ENCODE measurements at regions not wholly inside any gene's neighbourhood (a gene's known extent, or its start where the extent isn't known, plus 50 kb on each side); places are given as distances from the start of the nearest gene placed in this dataset.
"Not testable (repeated sequence)": the region's sequence is repeated elsewhere in the genome, so short reads cannot be mapped to it uniquely, and the experiment has no call there.

- H4K20me1 ChIP-seq (ENCODE audit: insufficient read depth, low read length): no peaks in the 10 kb centered on the region
- H3K4me1 ChIP-seq (ENCODE audit: insufficient read depth, low read length, severe bottlenecking): no peaks in the 10 kb centered on the region
Observed at GRCh38 chrX:124440695-124441094, 94.3 kb downstream of the SH2D1A start.

GRCh38 chrX:124441971-124442590, 95.7 kb downstream of the SH2D1A start:
- no peak overlapping the region for H3K27ac ChIP-seq (ENCODE audit: low read depth, low read length, poor library complexity, severe bottlenecking)
- TF ChIP-seq EZH2 (IDR thresholded peaks at IDR 0.05; ENCODE audit: borderline replicate concordance, low read length) (no peak), CTCF (IDR thresholded peaks at IDR 0.05; ENCODE audit: low read length) (no peak)
- no peak overlapping the region for H2AFZ ChIP-seq (ENCODE audit: low read length)
- no peaks in the 10 kb centered on the region for H3F3A ChIP-seq (ENCODE audit: insufficient read depth, low read length)
- no peak overlapping the region for H3K4me2 ChIP-seq (ENCODE audit: low read length)
- H3K4me1 ChIP-seq (ENCODE audit: insufficient read depth, low read length, severe bottlenecking): no peaks in the 10 kb centered on the region
- H3K9me3 ChIP-seq (ENCODE audit: low read length): no peaks in the 10 kb centered on the region
- H3K9ac ChIP-seq (ENCODE audit: low read length): no peak overlapping the region
- H3K36me3 ChIP-seq (ENCODE audit: insufficient read depth, low read length): no peaks in the 10 kb centered on the region
- no peaks in the 10 kb centered on the region for H3K79me2 ChIP-seq (ENCODE audit: insufficient read depth, low read length)
- H3K27me3 ChIP-seq (ENCODE audit: insufficient read depth, low read length): no peaks in the 10 kb centered on the region
- H4K20me1 ChIP-seq (ENCODE audit: insufficient read depth, low read length): no peaks in the 10 kb centered on the region
- H3K9me2 ChIP-seq (ENCODE audit: low read depth, low read length): no peaks in the 10 kb centered on the region
- H3K4me3 ChIP-seq (ENCODE audit: low read depth, low read length, poor library complexity, severe bottlenecking): no peak overlapping the region

More at GRCh38 chrX:124440695-124441094, 94.3 kb downstream of the SH2D1A start:
- TF ChIP-seq EZH2 (IDR thresholded peaks at IDR 0.05; ENCODE audit: borderline replicate concordance, low read length) (no peak), CTCF (IDR thresholded peaks at IDR 0.05; ENCODE audit: low read length) (no peak)
- no peaks in the 10 kb centered on the region for H3K9me2 ChIP-seq (ENCODE audit: low read depth, low read length)
- no peaks in the 10 kb centered on the region for H3K27me3 ChIP-seq (ENCODE audit: insufficient read depth, low read length)
- no peaks in the 10 kb centered on the region for H3K9me3 ChIP-seq (ENCODE audit: low read length)
- no peak overlapping the region for H3K27ac ChIP-seq (ENCODE audit: low read depth, low read length, poor library complexity, severe bottlenecking)
- H3K36me3 ChIP-seq (ENCODE audit: insufficient read depth, low read length): no peaks in the 10 kb centered on the region
- no peak overlapping the region for H2AFZ ChIP-seq (ENCODE audit: low read length)
- H3K79me2 ChIP-seq (ENCODE audit: insufficient read depth, low read length): no peaks in the 10 kb centered on the region
- no peaks in the 10 kb centered on the region for H3F3A ChIP-seq (ENCODE audit: insufficient read depth, low read length)
- H3K9ac ChIP-seq (ENCODE audit: low read length): no peak overlapping the region
- no peak overlapping the region for H3K4me2 ChIP-seq (ENCODE audit: low read length)
- H3K4me3 ChIP-seq (ENCODE audit: low read depth, low read length, poor library complexity, severe bottlenecking): no peak overlapping the region

- H3K4me1 ChIP-seq (ENCODE audit: insufficient read depth, low read length, severe bottlenecking): no peaks in the 10 kb centered on the region
- H2AFZ ChIP-seq (ENCODE audit: low read length): no peak overlapping the region
- no peak overlapping the region for H3K27ac ChIP-seq (ENCODE audit: low read depth, low read length, poor library complexity, severe bottlenecking)
- TF ChIP-seq CTCF (IDR thresholded peaks at IDR 0.05; ENCODE audit: low read length) (no peak), EZH2 (IDR thresholded peaks at IDR 0.05; ENCODE audit: borderline replicate concordance, low read length) (no peak)
- no peak overlapping the region for H3K4me3 ChIP-seq (ENCODE audit: low read depth, low read length, poor library complexity, severe bottlenecking)
- H3F3A ChIP-seq (ENCODE audit: insufficient read depth, low read length): no peaks in the 10 kb centered on the region
- H3K27me3 ChIP-seq (ENCODE audit: insufficient read depth, low read length): no peaks in the 10 kb centered on the region
- no peak overlapping the region for H3K4me2 ChIP-seq (ENCODE audit: low read length)
- no peaks in the 10 kb centered on the region for H3K79me2 ChIP-seq (ENCODE audit: insufficient read depth, low read length)
- no peaks in the 10 kb centered on the region for H3K9me2 ChIP-seq (ENCODE audit: low read depth, low read length)
- no peaks in the 10 kb centered on the region for H3K36me3 ChIP-seq (ENCODE audit: insufficient read depth, low read length)
- no peaks in the 10 kb centered on the region for H4K20me1 ChIP-seq (ENCODE audit: insufficient read depth, low read length)
- no peak overlapping the region for H3K9ac ChIP-seq (ENCODE audit: low read length)
- H3K9me3 ChIP-seq (ENCODE audit: low read length): no peaks in the 10 kb centered on the region
Observed at GRCh38 chrX:124455966-124456365, 109.6 kb downstream of the SH2D1A start.

GRCh38 chrX:124459851-124460250, 113.5 kb downstream of the SH2D1A start:
- H3K9me2 ChIP-seq (ENCODE audit: low read depth, low read length); H3K9ac ChIP-seq (ENCODE audit: low read length); H3K27me3 ChIP-seq (ENCODE audit: insufficient read depth, low read length): not testable (repeated sequence)

More at GRCh38 chrX:124459851-124460250, 113.5 kb downstream of the SH2D1A start:
- H3K36me3 ChIP-seq (ENCODE audit: insufficient read depth, low read length); H3K4me3 ChIP-seq (ENCODE audit: low read depth, low read length, poor library complexity, severe bottlenecking); H3K4me2 ChIP-seq (ENCODE audit: low read length); H3K79me2 ChIP-seq (ENCODE audit: insufficient read depth, low read length); H3K4me1 ChIP-seq (ENCODE audit: insufficient read depth, low read length, severe bottlenecking); H3K9me3 ChIP-seq (ENCODE audit: low read length); H3F3A ChIP-seq (ENCODE audit: insufficient read depth, low read length); H2AFZ ChIP-seq (ENCODE audit: low read length); H4K20me1 ChIP-seq (ENCODE audit: insufficient read depth, low read length); H3K27ac ChIP-seq (ENCODE audit: low read depth, low read length, poor library complexity, severe bottlenecking): not testable (repeated sequence)
